Skeletal muscle cell (primary cell): ENCODE measurements at regions not wholly inside any gene's neighbourhood (a gene's known extent, or its start where the extent isn't known, plus 50 kb on each side); places are given as distances from the start of the nearest gene placed in this dataset.
"Not testable (repeated sequence)": the region's sequence is repeated elsewhere in the genome, so short reads cannot be mapped to it uniquely, and the experiment has no call there.

Experiments used
- DNase-seq: peaks from one replicate; pipeline ENCODE4 v3.0.0-alpha.2; 2010; ENCODE audit warnings: low read depth
- H3K4me3 ChIP-seq: 2 replicates; pipeline ENCODE4 v1.5.1; 2011; ENCODE audit warnings: low read depth, mild to moderate bottlenecking, control low read depth, low read length, moderate library complexity

- no peak overlapping the region for H3K4me3 ChIP-seq
- no peak for DNase-seq
Observed at GRCh38 chr11:134862105-134862502, 450.1 kb upstream of the B3GAT1 start.

DNA sequence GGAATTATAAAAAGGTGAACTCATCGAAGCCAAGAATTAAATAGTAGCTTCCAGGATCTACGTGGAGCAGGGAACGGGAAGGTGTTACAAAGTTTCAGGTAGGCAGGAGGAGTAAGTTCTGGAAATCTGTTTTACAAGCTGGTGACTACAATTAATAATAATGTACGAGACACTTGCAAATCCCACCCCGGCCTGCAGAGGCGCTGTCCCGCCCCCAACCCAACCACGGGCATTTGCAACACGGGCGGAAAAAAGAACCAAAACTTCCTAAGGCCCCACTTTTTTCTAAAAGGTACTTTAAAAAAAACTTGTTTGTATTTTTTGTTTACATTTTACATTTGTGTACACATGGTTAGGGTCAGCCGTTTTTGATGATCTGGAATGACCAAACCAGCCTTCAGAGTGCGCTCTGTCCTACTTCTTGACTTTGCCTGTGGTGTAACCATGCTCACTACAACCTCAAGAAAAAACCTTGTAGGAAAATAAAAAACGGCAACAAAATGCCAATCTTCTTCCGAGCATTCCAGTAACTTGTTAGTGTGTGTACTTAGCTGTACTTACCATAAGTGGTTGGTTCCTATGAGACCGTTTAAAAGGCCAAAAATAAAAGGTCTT, 449.6 kb upstream of the B3GAT1 start:
- DNase-seq = no peak
- no peak overlapping the region for H3K4me3 ChIP-seq

DNA sequence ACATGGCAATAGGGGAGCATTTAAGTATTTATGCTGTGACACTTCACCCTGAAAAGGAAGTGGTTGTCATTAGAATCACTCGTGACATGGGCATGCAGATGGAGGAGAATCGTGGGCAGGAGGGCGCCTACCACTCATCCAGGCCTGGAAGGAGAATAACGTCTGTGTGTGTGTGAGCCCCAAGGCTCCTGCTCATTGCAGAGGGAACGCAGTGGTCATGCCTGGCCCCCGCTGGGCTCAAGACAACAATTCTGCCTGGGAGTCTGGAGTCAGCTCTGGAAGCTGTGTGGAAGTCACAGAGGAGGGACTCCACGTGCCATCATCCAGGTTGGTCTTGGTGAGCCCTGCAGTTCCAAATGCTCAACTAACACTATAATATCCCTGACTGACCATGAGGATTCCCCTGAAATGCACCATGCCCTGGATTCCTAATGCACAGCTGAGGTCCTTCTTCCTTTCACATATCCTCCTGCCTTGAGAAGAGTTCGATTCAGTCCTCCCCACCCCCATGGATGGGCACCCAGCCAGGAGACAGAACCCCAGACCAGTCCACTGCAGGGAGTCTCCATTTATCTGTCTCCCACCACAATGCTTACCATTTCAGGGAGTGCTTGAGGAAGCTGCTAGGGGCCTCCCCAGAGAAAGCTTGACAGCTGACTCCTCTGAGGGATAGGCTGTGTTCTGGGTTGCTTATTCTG, 446.9 kb upstream of the B3GAT1 start:
- no peak for DNase-seq
- no peak overlapping the region for H3K4me3 ChIP-seq

DNA sequence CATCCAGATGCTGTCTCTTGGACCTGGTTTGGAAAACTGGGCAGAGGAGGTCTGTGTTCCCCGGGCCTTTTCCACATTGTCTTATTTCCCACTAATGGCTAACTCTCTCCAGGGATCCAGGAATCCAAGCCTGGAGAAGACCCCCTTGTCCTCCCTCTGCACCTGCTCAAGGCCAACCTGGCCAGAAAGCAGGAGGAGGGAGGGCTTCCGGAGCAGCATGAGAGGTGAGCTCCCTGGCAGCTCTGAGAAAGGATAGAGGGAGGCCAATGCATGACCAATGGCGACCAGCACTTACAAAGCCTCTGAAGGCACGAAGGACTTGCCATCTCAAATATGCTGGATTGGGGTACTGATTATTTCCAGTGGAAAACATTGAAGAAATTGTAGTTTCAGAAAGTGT, 445.0 kb upstream of the B3GAT1 start:
- H3K4me3 ChIP-seq = no peak overlapping the region
- DNase-seq = no peak

- DNase-seq = no peak
- no peak overlapping the region for H3K4me3 ChIP-seq
Observed at GRCh38 chr11:134856056-134856971, 444.3 kb upstream of the B3GAT1 start.

DNA sequence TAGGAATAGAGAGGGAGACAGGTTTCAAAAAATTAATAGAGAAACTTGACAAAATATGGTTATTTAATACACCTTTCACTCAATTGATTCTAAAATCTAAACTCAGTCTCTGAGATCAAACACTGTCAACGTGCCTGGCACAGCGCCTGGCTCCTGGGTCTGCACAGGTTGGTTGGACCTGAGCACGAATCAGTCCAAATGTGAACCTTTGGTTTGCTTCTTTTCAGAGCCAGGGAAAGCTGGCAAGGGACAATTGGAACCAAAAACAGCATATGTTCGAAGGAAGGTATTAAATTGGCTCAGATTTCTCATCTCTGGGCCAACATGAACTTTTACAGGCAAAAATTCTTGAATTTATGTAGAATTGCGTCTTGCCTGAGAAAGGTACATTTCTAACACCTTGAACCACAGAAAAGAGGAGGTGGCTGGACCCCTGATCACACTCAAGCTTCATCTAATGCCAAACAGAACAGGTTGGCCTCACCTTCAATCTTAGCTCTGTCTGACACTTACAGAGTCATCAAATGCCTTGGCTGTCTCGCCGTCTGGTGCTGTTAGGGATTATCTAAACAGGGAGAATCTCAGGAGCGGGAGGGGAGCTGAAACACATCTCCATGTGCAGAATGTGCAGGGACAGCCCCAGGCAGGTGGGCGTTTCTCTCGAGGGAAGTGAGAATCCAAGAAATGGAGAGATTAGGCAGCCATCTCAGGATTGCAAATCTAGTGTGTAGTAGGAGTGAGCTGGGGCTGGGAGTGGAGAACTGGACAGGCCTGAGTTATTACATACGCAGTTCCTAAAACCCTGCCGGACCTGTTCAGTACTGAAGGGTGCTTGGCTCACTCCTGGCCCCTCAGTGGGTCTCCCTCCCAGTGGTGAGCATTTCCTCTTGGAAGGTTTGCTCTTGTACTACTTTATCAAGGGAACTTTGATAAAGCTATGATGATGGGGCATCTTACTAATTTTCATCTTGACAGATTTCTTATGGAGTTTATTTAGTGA, 442.2 kb upstream of the B3GAT1 start:
- no peak for DNase-seq
- no peak overlapping the region for H3K4me3 ChIP-seq

GRCh38 chr11:134851503-134852224, 439.6 kb upstream of the B3GAT1 start:
- DNase-seq, H3K4me3 ChIP-seq: not testable (repeated sequence)

DNA sequence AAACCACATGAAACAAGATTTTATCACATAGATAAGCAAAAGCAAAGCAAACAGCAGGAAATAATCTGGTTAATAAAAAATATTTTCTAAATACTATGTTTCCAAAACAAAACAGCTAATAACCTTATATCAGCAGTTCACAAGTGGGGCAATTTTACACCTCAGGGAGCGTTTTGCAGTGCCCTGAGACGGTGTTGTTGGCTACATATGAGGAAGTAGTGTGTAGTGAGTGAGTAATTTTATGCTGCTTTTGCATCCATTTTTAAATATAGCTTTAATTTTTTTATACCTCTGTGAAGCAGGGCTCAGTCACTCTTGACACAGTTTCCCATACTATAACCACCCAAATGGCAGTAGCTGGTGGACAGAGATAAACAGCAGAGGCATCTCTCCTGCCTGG, 438.5 kb upstream of the B3GAT1 start:
- H3K4me3 ChIP-seq = no peak overlapping the region

DNA sequence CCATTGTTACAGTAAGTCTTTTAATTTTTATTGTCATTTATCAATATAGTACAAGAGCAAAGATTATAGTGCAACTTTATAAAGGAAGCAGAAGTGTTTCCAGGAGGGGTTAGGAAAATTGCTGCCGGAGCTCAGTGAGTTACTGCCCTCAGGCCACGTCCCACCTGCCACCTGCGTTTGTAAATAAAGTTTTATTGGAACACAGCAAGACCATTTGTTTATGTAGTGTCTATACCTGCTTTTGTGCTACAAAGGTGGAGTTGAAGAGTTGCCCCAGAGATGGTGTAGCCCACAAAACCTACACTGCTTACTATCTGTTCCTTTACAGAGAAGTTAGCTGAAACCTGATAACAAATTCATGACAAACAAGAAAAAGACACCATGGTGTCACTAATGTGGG, 437.8 kb upstream of the B3GAT1 start:
- DNase-seq = no peak
- no peak overlapping the region for H3K4me3 ChIP-seq

More for the DNA sequence above, 438.5 kb upstream of the B3GAT1 start:
- no peak for DNase-seq

- no peak for DNase-seq
- H3K4me3 ChIP-seq = no peak overlapping the region
Observed at GRCh38 chr11:134847083-134847715, 435.2 kb upstream of the B3GAT1 start.

GRCh38 chr11:134846328-134847082, 434.5 kb upstream of the B3GAT1 start:
- no peak for DNase-seq

DNA sequence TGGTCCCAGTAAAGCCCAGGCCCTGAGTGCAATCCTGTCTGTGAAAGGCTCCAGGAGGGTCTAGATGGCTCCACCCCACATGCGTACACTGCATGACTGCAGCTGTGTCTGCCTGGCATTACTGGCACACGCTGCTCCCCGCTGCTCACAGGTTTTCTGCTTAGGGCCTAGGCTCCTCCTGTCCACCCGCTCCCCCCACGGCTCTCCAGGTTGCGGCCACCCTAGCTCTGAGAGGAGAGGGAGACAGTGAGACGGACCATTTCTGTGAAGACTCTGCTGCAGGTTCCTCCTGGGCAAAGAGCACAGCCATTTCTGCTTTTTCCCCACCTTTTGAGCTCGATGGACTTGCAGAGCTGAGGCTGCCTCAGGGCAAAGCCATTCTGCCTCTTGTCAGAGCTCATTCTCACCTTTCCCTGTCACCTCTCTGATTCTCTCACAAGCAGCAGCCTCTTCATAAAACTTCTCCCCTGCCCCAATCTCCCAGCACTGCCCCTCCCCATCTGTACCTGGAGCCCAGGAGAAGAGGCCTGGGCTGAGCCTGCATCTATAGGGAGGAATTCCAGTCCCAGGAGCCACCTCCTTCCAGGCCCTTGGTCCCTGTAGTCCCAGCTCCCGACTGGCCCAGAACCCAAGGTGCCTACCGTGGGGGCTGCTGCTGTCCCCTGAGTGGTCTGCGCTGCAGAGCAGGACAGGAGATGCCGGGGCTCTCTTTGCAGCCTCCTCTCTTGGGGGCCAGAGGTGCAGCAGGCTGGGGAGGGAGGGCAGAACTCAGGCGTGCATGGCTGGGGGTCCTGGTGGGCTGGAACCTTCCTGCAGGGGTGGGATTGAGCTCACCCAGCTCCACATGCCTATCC, 433.7 kb upstream of the B3GAT1 start:
- no peak overlapping the region for H3K4me3 ChIP-seq
- DNase-seq = no peak

More at GRCh38 chr11:134846328-134847082, 434.5 kb upstream of the B3GAT1 start:
- H3K4me3 ChIP-seq = no peak overlapping the region

DNA sequence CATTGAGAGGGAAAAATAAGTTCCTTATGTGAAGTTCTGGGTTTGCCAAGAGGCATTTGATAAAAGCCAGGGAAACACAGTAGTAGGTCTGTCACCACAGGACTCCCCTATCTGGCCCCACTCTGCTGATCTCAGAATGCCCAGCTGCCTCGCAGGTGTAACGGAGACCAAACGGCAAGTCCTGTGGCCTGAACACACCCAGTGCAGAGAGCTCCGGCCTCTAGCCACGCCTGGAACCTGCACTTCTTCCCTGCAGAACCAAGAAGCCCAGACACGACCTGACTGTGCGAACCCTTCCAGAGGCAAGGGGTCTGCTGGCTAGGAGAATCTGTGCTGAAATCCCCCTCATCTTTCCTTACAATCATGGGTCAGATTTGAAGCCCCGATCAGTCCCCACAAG, 432.8 kb upstream of the B3GAT1 start:
- no peak for DNase-seq
- no peak overlapping the region for H3K4me3 ChIP-seq

DNA sequence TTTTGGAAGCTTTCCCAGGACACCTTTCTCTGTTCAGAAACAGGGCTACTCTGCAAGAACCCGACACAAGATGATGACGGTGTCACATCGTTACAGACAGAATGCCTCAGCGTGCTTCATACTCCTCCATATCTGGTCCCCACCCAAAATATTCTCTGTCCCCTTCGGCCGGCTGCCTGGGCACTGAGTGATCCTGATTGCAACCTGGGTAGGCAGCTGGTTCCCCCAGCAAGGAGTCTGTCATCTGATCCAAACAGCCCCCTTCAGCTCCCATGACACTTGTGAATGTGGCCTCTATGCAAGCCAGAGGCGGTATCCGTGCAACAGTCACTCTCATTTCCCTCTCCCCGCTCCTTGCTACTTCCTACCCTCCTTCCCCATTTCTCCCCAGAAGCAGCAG, 431.7 kb upstream of the B3GAT1 start:
- no peak overlapping the region for H3K4me3 ChIP-seq
- DNase-seq = no peak

DNA sequence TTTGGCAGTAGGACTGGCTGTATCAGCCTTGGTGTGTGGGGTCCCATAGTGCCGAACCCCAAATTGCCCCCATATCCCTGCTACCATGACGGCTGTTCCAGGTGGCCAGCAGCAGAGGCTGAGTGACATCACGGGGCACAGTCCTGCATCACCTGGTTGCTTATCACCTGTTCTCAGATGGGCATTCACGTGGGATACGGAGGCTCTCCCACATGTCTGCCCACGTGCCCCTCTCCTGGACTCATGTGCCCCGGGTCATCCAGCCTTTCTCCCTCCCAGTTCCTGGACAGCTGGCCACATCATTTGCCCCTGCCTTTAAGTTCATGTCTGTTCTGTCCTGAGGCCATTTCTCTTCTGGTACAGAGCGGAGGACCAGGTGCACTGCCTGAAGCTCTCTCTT, 431.0 kb upstream of the B3GAT1 start:
- no peak for DNase-seq
- H3K4me3 ChIP-seq = no peak overlapping the region

DNA sequence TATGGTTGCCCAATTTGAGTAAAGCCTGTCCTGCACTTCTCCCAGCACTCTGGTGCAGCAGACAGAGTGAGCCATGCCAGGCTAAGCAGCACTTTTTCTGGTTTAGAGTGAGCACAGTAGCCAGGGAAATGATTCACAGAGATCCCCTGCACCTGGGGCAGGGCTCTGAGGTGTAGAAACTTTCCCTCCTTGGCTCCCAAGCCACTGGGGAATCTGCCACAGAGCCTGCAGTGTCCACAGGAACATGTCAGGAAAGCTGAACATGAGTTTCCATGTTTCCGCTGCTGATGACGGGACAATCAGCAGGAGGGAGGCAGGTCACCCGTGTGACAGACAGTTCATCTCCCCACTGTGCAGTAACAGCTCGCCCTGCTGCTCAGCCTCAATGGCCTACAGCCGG, 429.9 kb upstream of the B3GAT1 start:
- DNase-seq = no peak
- H3K4me3 ChIP-seq = no peak overlapping the region

- DNase-seq = no peak
- no peak overlapping the region for H3K4me3 ChIP-seq
Observed at GRCh38 chr11:134841411-134841810, 429.4 kb upstream of the B3GAT1 start.
